ENCODE measurements at regions not wholly inside any gene's neighbourhood (a gene's known extent, or its start where the extent isn't known, plus 50 kb on each side); places are given as distances from the start of the nearest gene placed in this dataset.

DNA sequence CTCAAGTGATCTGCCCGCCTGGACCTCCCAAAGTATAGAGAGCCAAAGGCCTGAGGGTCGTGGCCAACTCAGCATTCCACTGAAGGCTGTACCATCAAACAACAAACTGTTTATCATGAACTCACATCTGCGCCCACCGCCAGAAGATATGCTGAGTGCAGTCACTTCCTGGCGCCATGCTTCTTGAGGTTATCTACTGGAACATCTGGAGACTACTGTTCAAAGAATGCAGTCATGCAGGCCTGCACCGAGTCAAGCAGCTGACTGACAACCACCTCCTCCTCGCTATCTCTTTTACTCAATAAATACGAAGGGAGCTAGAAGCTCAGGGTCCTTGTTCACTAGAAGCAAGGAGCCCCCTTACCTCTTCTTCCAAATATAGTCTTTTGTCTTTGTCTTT is 473.9 kb upstream of the EEF2KMT start:
- Histone ChIP-seq H3K4me3 (ENCODE audit: insufficient read depth, low read depth, low read length) (no peak overlapping the region), H2AK9ac (replicated peaks; ENCODE audit: low read depth, low read length, poor library complexity) (no peak overlapping the region), H3K27me3 (ENCODE audit: control insufficient read depth, insufficient read depth, low read length) (no peaks in the 10 kb centered on the region), H3K9me3 (ENCODE audit: control insufficient read depth, insufficient read depth, low read length) (peaks cover 21% of the 10 kb centered on the region), H3K56ac (ENCODE audit: extremely low read depth, insufficient read depth, low read length) (no peak overlapping the region), H4K20me1 (ENCODE audit: insufficient read depth, low read length) (no peaks in the 10 kb centered on the region), H3K9me1 (ENCODE audit: insufficient read depth, low read length) (no peaks in the 10 kb centered on the region), H3K14ac (replicated peaks; ENCODE audit: low read depth, low read length) (no peak overlapping the region), H2BK15ac (ENCODE audit: low read depth, low read length) (no peak overlapping the region), H3K18ac (ENCODE audit: low read depth, low read length) (no peak overlapping the region), H2AFZ (replicated peaks; ENCODE audit: low read length, poor library complexity) (no peak overlapping the region), H3K79me1 (ENCODE audit: low read depth in 1 of 2, low read length in 2 of 2) (no peaks in the 10 kb centered on the region), H2BK5ac (ENCODE audit: low read depth, low read length, poor library complexity, severe bottlenecking) (no peak overlapping the region), H3K4ac (ENCODE audit: low read depth, low read length) (no peak overlapping the region), H2BK20ac (ENCODE audit: low read depth, low read length) (no peak overlapping the region), H3K36me3 (ENCODE audit: control insufficient read depth, insufficient read depth, low read length) (no peaks in the 10 kb centered on the region), H3K4me1 (ENCODE audit: control insufficient read depth, insufficient read depth, low read length) (no peaks in the 10 kb centered on the region), H4K8ac (ENCODE audit: low read depth in 2 of 2, low read length in 2 of 2) (no peak overlapping the region), H3K9ac (ENCODE audit: low read depth, low read length) (no peak overlapping the region), H4K91ac (ENCODE audit: insufficient read depth, low read depth, low read length) (no peak overlapping the region), H3K23ac (ENCODE audit: low read depth, low read length) (no peak overlapping the region), H2BK120ac (ENCODE audit: low read depth, low read length) (no peak overlapping the region), H4K5ac (ENCODE audit: low read depth, low read length) (no peak overlapping the region), H3K27ac (ENCODE audit: insufficient read depth, low read length) (no peak overlapping the region), H3K4me2 (ENCODE audit: low read depth, low read length) (no peak overlapping the region), H2AK5ac (ENCODE audit: low read depth, low read length) (no peak overlapping the region)
- intact Hi-C loops (cut with micrococcal nuclease) (no loop called here), in situ Hi-C loops (cut with MboI; ENCODE audit: low sequenced_read_pairs) (loop anchor here (25.0 kb wide), 1 partner anchor 91 kb away; no protein-coding TSS in a partner anchor), dilution Hi-C loops (cut with HindIII; ENCODE audit: low sequenced_read_pairs, unreplicated experiment) (no loop called here)
- ATAC-seq (ENCODE audit: low read depth) (no peak), DNase-seq (no peak)
- ChIA-PET CTCF (no interaction called here), POLR2A (ENCODE audit: unreplicated experiment) (no interaction called here)
- TF ChIP-seq, protein P1, sequence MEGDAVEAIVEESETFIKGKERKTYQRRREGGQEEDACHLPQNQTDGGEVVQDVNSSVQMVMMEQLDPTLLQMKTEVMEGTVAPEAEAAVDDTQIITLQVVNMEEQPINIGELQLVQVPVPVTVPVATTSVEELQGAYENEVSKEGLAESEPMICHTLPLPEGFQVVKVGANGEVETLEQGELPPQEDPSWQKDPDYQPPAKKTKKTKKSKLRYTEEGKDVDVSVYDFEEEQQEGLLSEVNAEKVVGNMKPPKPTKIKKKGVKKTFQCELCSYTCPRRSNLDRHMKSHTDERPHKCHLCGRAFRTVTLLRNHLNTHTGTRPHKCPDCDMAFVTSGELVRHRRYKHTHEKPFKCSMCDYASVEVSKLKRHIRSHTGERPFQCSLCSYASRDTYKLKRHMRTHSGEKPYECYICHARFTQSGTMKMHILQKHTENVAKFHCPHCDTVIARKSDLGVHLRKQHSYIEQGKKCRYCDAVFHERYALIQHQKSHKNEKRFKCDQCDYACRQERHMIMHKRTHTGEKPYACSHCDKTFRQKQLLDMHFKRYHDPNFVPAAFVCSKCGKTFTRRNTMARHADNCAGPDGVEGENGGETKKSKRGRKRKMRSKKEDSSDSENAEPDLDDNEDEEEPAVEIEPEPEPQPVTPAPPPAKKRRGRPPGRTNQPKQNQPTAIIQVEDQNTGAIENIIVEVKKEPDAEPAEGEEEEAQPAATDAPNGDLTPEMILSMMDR (conservative IDR thresholded peaks at IDR 0.05; ENCODE audit: low read depth, low read length) = no peak
- TF ChIP-seq, protein P2, sequence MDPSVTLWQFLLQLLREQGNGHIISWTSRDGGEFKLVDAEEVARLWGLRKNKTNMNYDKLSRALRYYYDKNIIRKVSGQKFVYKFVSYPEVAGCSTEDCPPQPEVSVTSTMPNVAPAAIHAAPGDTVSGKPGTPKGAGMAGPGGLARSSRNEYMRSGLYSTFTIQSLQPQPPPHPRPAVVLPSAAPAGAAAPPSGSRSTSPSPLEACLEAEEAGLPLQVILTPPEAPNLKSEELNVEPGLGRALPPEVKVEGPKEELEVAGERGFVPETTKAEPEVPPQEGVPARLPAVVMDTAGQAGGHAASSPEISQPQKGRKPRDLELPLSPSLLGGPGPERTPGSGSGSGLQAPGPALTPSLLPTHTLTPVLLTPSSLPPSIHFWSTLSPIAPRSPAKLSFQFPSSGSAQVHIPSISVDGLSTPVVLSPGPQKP (IDR thresholded peaks at IDR 0.05; ENCODE audit: borderline replicate concordance, low read depth, low read length) = no peak
- TF ChIP-seq, protein P3, sequence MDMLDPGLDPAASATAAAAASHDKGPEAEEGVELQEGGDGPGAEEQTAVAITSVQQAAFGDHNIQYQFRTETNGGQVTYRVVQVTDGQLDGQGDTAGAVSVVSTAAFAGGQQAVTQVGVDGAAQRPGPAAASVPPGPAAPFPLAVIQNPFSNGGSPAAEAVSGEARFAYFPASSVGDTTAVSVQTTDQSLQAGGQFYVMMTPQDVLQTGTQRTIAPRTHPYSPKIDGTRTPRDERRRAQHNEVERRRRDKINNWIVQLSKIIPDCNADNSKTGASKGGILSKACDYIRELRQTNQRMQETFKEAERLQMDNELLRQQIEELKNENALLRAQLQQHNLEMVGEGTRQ (IDR thresholded peaks at IDR 0.05; ENCODE audit: low read depth, low read length) = no peak
- WGBS, 2 experiments (ENCODE audit: extremely low coverage in 2 of 2, insufficient read length in 1 of 2) = no CpG with 5 or more reads among the region's 8 CpGs
- no TSS peak for BruUV-seq (replicated peaks)
